NCI-H2029 treated with DMSO at 0.1 percent for 48 hours (cell line): ENCODE measurements at regions not wholly inside any gene's neighbourhood (a gene's known extent, or its start where the extent isn't known, plus 50 kb on each side); places are given as distances from the start of the nearest gene placed in this dataset.
"Not testable (repeated sequence)": the region's sequence is repeated elsewhere in the genome, so short reads cannot be mapped to it uniquely, and the experiment has no call there.

Experiments used
- DNase-seq: peaks from one replicate; lab custom pipeline; 2025; lab: John Stamatoyannopoulos, UW

GRCh38 chr1:203401199-203401877 lies 50.4 kb upstream of the FMOD start:
- DNase-seq, result no peak

GRCh38 chr1:203402152-203402551 lies 51.2 kb upstream of the FMOD start:
- DNase-seq, result no peak

GRCh38 chr1:203402629-203403337 lies 51.9 kb upstream of the FMOD start:
- DNase-seq, result no peak

GRCh38 chr1:203403586-203403985 lies 52.7 kb upstream of the FMOD start:
- no peak for DNase-seq

- DNase-seq, result no peak
Measured at GRCh38 chr1:203404546-203404945, 53.6 kb upstream of the FMOD start.

- no peak for DNase-seq
Measured at GRCh38 chr1:203405703-203406438, 54.9 kb upstream of the FMOD start.

- no peak for DNase-seq
Measured at GRCh38 chr1:203406446-203407045, 55.6 kb upstream of the FMOD start.

GRCh38 chr1:203407296-203407695 lies 56.4 kb upstream of the FMOD start:
- DNase-seq, result no peak

- DNase-seq, result no peak
Measured at GRCh38 chr1:203408486-203409481, 57.9 kb upstream of the FMOD start.

- no peak for DNase-seq
Measured at GRCh38 chr1:203410182-203410900, 59.4 kb upstream of the FMOD start.

- not testable (repeated sequence) for DNase-seq
Measured at GRCh38 chr1:203411431-203411830, 60.5 kb upstream of the FMOD start.

- no peak for DNase-seq
Measured at GRCh38 chr1:203419558-203419957, 56.0 kb upstream of the PRELP start.

GRCh38 chr1:203420263-203420662 lies 55.3 kb upstream of the PRELP start:
- DNase-seq, result no peak

- DNase-seq, result no peak
Measured at GRCh38 chr1:203421246-203421645, 54.4 kb upstream of the PRELP start.

- no peak for DNase-seq
Measured at GRCh38 chr1:203422116-203422515, 53.5 kb upstream of the PRELP start.

GRCh38 chr1:203422656-203423055 lies 53.0 kb upstream of the PRELP start:
- no peak for DNase-seq

- no peak for DNase-seq
Measured at GRCh38 chr1:203424285-203424684, 51.3 kb upstream of the PRELP start.

GRCh38 chr1:203424861-203425662 lies 50.5 kb upstream of the PRELP start:
- DNase-seq, result peak; percentile 15

GRCh38 chr1:203425663-203425975 lies 50.0 kb upstream of the PRELP start:
- DNase-seq, result no peak
